SK-N-SH treated with all-trans-retinoic acid at 6 μM for 48 hours (cell line): ENCODE measurements at regions not wholly inside any gene's neighbourhood (a gene's known extent, or its start where the extent isn't known, plus 50 kb on each side); places are given as distances from the start of the nearest gene placed in this dataset.

Source experiments
- ARNTL ChIP-seq: fragments of 450-650 bp; formaldehyde crosslinking; IDR thresholded peaks from 2 replicates; pipeline ENCODE4 v1.5.0; 2020; ENCODE audit warnings: low read depth, mild to moderate bottlenecking, moderate library complexity, borderline replicate concordance
- ISL1 ChIP-seq: fragments of 250-450 bp; sonication (Bioruptor Pico); IDR thresholded peaks from 2 replicates; pipeline ENCODE4 v2.1.2; 2022; ENCODE audit warnings: mild to moderate bottlenecking, moderate library complexity
- OSR1 ChIP-seq: fragments of 250-450 bp; sonication (Bioruptor Pico); IDR thresholded peaks from 2 replicates; pipeline ENCODE4 v1.8.0; 2022; ENCODE audit warnings: moderate library complexity, mild to moderate bottlenecking, inconsistent platforms
- PPARA ChIP-seq: fragments of 250-450 bp; sonication (Bioruptor Pico); IDR thresholded peaks from 2 replicates; pipeline ENCODE4 v1.5.0; 2020; ENCODE audit warnings: mild to moderate bottlenecking, borderline replicate concordance
- RARB ChIP-seq: fragments of 250-450 bp; sonication (Bioruptor Pico); IDR thresholded peaks from 2 replicates; pipeline ENCODE4 v1.8.0; 2021; ENCODE audit warnings: mild to moderate bottlenecking, moderate library complexity
- SNAI2 ChIP-seq: fragments of 250-450 bp; sonication (Bioruptor Pico); IDR thresholded peaks from 2 replicates; pipeline ENCODE4 v1.5.0; 2020; ENCODE audit warnings: mild to moderate bottlenecking, moderate library complexity
- ZFP3 ChIP-seq: fragments of 250-450 bp; sonication (Bioruptor Pico); IDR thresholded peaks from 2 replicates; pipeline ENCODE4 v1.5.0; 2020; ENCODE audit warnings: mild to moderate bottlenecking, moderate library complexity
- TF ChIP-seq, protein P1 (sequence below): fragments of 250-450 bp; sonication (Bioruptor Pico); IDR thresholded peaks from 2 replicates; pipeline ENCODE4 v1.8.0; 2020; ENCODE audit warnings: mild to moderate bottlenecking, moderate library complexity, borderline replicate concordance
- TF ChIP-seq, protein P2 (sequence below): fragments of 250-450 bp; sonication (Bioruptor Pico); IDR thresholded peaks from 2 replicates; pipeline ENCODE4 v1.5.1; 2021; ENCODE audit warnings: mild to moderate bottlenecking, moderate library complexity

DNA sequence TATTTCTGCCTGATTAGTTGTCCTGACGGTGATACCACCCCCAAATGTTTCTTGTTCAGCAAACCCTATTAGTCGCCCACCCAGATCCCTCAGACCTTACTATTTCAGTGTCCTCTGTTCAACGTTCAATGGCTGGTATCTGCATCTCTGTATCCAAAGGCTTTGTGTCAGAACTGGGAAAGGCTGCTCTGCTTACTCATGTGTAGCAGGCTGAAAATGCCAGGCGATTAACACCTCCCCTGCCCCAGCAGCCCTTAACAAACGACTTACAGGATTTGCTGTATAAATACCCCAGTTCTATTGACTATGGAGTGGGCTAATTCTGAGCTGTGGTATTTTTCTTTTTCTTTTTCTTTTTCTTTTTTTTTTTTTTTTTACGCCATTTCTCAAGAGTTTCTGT is 415.0 kb downstream of the ZNF674 start:
- TF ChIP-seq, protein P1, sequence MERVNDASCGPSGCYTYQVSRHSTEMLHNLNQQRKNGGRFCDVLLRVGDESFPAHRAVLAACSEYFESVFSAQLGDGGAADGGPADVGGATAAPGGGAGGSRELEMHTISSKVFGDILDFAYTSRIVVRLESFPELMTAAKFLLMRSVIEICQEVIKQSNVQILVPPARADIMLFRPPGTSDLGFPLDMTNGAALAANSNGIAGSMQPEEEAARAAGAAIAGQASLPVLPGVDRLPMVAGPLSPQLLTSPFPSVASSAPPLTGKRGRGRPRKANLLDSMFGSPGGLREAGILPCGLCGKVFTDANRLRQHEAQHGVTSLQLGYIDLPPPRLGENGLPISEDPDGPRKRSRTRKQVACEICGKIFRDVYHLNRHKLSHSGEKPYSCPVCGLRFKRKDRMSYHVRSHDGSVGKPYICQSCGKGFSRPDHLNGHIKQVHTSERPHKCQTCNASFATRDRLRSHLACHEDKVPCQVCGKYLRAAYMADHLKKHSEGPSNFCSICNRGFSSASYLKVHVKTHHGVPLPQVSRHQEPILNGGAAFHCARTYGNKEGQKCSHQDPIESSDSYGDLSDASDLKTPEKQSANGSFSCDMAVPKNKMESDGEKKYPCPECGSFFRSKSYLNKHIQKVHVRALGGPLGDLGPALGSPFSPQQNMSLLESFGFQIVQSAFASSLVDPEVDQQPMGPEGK (CRISPR knock-in tag): no peak
- no peak for TF ChIP-seq SNAI2
- TF ChIP-seq ARNTL (CRISPR knock-in tag): no peak
- TF ChIP-seq RARB: no peak
- no peak for TF ChIP-seq OSR1 (CRISPR knock-in tag)
- no peak for TF ChIP-seq ISL1 (CRISPR knock-in tag)
- TF ChIP-seq, protein P2, sequence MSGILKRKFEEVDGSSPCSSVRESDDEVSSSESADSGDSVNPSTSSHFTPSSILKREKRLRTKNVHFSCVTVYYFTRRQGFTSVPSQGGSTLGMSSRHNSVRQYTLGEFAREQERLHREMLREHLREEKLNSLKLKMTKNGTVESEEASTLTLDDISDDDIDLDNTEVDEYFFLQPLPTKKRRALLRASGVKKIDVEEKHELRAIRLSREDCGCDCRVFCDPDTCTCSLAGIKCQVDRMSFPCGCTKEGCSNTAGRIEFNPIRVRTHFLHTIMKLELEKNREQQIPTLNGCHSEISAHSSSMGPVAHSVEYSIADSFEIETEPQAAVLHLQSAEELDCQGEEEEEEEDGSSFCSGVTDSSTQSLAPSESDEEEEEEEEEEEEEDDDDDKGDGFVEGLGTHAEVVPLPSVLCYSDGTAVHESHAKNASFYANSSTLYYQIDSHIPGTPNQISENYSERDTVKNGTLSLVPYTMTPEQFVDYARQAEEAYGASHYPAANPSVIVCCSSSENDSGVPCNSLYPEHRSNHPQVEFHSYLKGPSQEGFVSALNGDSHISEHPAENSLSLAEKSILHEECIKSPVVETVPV (CRISPR knock-in tag): no peak
- no peak for TF ChIP-seq PPARA (CRISPR knock-in tag)
- no peak for TF ChIP-seq ZFP3 (CRISPR knock-in tag)
